ENCODE measurements at regions not wholly inside any gene's neighbourhood (a gene's known extent, or its start where the extent isn't known, plus 50 kb on each side); places are given as distances from the start of the nearest gene placed in this dataset.

DNA sequence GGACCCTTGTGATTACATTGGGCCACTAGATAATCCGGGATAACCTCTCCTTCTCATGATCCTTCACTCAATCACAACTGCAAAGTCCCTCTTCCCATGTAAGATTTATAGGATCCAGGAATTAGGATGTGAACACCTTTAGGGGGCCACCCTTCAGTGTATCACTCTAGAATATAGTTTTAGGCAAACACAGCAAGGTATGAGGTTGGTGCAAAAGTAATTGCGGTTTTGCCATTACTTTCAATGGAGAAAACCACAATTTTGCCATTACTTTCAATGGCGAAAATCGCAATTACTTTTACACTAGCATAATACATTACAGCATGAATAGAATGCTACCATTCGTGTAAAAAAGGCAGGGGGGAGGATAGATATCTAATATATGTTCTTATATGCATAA is 104.0 kb downstream of the BAMBI start:
- H3K4me3 ChIP-seq = no peak overlapping the region
- H3K27ac ChIP-seq = no peak overlapping the region
- DNase-seq (ENCODE audit: low spot score) = no peak
- TF ChIP-seq, protein P1, sequence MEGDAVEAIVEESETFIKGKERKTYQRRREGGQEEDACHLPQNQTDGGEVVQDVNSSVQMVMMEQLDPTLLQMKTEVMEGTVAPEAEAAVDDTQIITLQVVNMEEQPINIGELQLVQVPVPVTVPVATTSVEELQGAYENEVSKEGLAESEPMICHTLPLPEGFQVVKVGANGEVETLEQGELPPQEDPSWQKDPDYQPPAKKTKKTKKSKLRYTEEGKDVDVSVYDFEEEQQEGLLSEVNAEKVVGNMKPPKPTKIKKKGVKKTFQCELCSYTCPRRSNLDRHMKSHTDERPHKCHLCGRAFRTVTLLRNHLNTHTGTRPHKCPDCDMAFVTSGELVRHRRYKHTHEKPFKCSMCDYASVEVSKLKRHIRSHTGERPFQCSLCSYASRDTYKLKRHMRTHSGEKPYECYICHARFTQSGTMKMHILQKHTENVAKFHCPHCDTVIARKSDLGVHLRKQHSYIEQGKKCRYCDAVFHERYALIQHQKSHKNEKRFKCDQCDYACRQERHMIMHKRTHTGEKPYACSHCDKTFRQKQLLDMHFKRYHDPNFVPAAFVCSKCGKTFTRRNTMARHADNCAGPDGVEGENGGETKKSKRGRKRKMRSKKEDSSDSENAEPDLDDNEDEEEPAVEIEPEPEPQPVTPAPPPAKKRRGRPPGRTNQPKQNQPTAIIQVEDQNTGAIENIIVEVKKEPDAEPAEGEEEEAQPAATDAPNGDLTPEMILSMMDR (IDR thresholded peaks at IDR 0.05) = no peak

DNA sequence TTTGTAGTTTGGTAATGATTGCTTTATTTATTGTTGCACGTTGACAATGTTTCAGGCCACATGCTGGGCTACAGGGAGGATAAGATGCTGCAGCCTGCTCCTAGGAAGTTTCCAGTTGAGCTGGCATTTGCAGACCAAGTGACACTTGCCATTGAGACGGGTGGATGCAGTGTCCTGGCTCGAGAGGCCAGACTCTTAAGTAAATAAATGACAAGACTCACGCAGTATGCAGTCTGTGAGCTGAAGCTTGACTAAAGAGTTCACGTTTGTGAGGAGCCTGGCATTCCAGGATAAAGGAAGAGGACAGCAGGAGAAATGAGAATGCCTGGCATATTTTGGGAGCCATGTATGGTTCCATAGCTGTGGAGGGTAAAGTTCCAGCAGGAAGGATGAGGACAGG is 105.8 kb downstream of the BAMBI start:
- TF ChIP-seq, protein P1 (IDR thresholded peaks at IDR 0.05) = no peak
- no peak for DNase-seq (ENCODE audit: low spot score)
- no peak overlapping the region for H3K4me3 ChIP-seq
- H3K27ac ChIP-seq = no peak overlapping the region

DNA sequence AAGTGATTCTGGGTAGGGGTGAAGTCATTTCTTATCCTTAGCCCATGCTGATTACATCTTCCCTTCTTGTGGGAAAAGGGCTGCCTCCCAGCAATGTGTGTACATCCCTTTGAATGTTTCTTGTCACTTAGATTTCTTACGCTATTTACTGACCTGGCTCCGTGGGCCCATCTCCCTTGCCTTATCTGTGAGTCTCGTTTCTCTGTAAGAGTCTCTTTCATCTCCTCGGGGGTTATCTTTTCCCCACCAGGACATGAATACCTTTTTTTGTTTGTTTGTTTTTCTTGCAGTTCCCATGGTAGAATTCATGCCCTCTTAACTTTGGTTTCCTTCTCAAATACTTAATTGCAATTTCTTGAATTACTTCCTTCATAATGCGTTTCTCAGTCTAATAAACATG is 107.7 kb downstream of the BAMBI start:
- H3K27ac ChIP-seq = no peak overlapping the region
- H3K4me3 ChIP-seq = no peak overlapping the region
- TF ChIP-seq, protein P1 (IDR thresholded peaks at IDR 0.05) = no peak
- DNase-seq (ENCODE audit: low spot score) = no peak

DNA sequence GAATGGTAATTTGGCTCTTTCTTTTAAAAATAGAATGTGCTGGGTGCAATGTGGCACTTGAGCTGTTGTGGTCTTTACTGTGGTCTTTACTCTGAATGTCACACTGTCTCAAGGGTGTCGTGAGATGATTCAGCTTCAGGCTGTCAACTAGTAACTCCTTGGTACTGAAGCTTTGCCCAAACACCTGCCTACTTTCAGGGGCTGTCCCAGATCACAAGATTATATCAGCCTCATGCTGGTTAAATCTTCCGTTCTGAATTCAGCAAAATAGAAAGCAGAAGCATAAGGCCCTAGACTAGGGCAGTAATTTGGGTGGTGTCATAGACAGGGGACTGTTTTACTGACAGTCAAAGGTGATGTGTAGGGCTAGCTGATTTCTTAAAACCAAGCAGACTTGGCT is 110.9 kb downstream of the BAMBI start:
- Histone ChIP-seq H3K27ac (no peak overlapping the region), H3K4me3 (no peak overlapping the region)
- no peak for DNase-seq (ENCODE audit: low spot score)
- TF ChIP-seq, protein P1 (IDR thresholded peaks at IDR 0.05) = no peak

GRCh38 chr10:28788762-28789161 is 111.4 kb downstream of the BAMBI start:
- no peak for DNase-seq (ENCODE audit: low spot score)
- TF ChIP-seq, protein P1 (IDR thresholded peaks at IDR 0.05) = no peak
- Histone ChIP-seq H3K27ac (no peak overlapping the region), H3K4me3 (no peak overlapping the region)

DNA sequence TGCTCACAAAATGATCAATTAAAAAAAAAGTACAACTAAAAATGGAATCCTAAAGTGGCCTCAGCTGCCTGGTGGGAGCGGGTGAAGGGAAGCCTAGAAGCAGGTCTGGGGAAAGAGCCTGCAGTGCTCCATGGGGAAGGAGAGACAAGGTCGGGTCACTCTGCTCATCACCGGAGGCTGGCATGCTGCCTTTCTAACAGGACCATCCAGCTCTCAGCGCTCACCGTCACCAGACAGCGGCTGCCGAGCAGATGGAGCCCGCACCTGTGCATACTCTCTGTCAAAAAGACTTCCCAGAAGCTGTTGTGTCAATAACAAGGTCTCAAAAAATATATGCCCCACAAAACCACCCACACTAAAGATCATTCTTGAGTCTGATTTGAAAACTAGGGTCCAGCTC is 112.8 kb downstream of the BAMBI start:
- no peak overlapping the region for H3K4me3 ChIP-seq
- no peak for DNase-seq (ENCODE audit: low spot score)
- TF ChIP-seq, protein P1 (IDR thresholded peaks at IDR 0.05) = no peak
- H3K27ac ChIP-seq = no peak overlapping the region

DNA sequence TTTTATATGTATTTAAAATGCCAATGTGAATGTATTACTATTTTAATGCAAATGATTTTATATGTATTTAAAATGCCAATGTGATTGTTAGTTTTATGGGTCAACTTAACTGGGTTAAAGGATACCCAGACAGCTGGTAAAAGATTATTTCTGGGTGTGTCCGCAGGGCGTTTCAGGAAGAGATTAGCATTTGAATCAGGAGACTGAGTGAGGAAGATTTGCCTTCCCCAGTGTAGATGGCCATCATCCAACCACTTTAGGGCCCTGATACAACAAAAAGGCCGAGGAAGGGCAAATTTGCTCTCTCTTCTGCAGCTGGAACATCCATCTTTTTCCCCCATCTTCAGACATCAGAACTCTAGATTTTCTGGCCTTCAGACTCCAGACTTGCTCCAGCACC is 116.2 kb downstream of the BAMBI start:
- H3K27ac ChIP-seq = no peak overlapping the region
- no peak overlapping the region for H3K4me3 ChIP-seq
- DNase-seq (ENCODE audit: low spot score) = no peak
- TF ChIP-seq, protein P1 (IDR thresholded peaks at IDR 0.05) = no peak
